Kidney (tissue), 13 donors: ENCODE measurements at regions not wholly inside any gene's neighbourhood (a gene's known extent, or its start where the extent isn't known, plus 50 kb on each side); places are given as distances from the start of the nearest gene placed in this dataset.

Experiments used
- DNase-seq, 5 donors: peaks; one replicate each; pipeline ENCODE4 v3.0.0-alpha.2; 2013 to 2020
- FAIRE-seq: peaks from 2 replicates; lab custom pipeline; 2012; peaks lifted over from hg19 to GRCh38; lab: Jason Lieb, UNC
- H3K27ac ChIP-seq, 2 donors: one replicate each; pipeline ENCODE4 v1.7.0; 2013; ENCODE audit warnings: low read depth in 2 of 2, low read length in 2 of 2, inconsistent platforms in 1 of 2
- H3K27me3 ChIP-seq: one replicate; pipeline ENCODE4 v1.7.1; 2013; ENCODE audit warnings: low read length, inconsistent platforms; ENCODE audit not compliant: control insufficient read depth, insufficient read depth
- H3K36me3 ChIP-seq, 3 donors: one replicate each; pipeline versions ENCODE4 v1.7.0 to v1.7.1; 2013; ENCODE audit warnings: low read length in 3 of 3, control low read depth in 1 of 3, inconsistent platforms in 1 of 3; ENCODE audit not compliant: insufficient read depth in 3 of 3, control insufficient read depth in 2 of 3
- H3K4me1 ChIP-seq, 3 donors: one replicate each; pipeline versions ENCODE4 v1.7.0 to v1.7.1; 2013; ENCODE audit warnings: low read length in 3 of 3, inconsistent platforms in 1 of 3, low read depth in 1 of 3; ENCODE audit not compliant: control insufficient read depth in 2 of 3, insufficient read depth in 2 of 3
- H3K4me3 ChIP-seq, 3 donors: one replicate each; pipeline versions ENCODE4 v1.7.0 to v1.8.1; 2013; ENCODE audit warnings: low read length in 3 of 3, control low read depth in 1 of 3, inconsistent platforms in 1 of 3
- H3K9ac ChIP-seq, 3 donors: one replicate each; pipeline versions ENCODE4 v1.7.0 to v1.7.1; 2013; ENCODE audit warnings: low read length in 3 of 3, control low read depth in 1 of 3, inconsistent platforms in 1 of 3
- H3K9me3 ChIP-seq, 3 donors: one replicate each; pipeline versions ENCODE4 v1.7.0 to v1.7.1; 2013; ENCODE audit warnings: low read length in 3 of 3, control low read depth in 1 of 3, inconsistent platforms in 1 of 3; ENCODE audit not compliant: control insufficient read depth in 2 of 3, insufficient read depth in 1 of 3
- intact Hi-C: fragments of 100-400 bp; cut with DNase I; formaldehyde crosslinking; loops from one replicate; pipeline ENCODE4 v1.11.1; 2022
- TF ChIP-seq, protein P1 (sequence below): IDR thresholded peaks from 3 replicates; pipeline ENCODE4 v1.5.1; 2012; ENCODE audit warnings: mild to moderate bottlenecking, moderate library complexity, borderline replicate concordance; ENCODE audit not compliant: insufficient read depth; ENCODE audit errors: extremely low read depth
- donor health status: control.
- donor health status: control.
- donor health status: control.
- donor health status: control.
- donor health status: control.
- donor health status: DM: yes; HTN: yes; CAD: no.
- donor health status: Normal renal cell carcinoma (clear cell type).

DNA sequence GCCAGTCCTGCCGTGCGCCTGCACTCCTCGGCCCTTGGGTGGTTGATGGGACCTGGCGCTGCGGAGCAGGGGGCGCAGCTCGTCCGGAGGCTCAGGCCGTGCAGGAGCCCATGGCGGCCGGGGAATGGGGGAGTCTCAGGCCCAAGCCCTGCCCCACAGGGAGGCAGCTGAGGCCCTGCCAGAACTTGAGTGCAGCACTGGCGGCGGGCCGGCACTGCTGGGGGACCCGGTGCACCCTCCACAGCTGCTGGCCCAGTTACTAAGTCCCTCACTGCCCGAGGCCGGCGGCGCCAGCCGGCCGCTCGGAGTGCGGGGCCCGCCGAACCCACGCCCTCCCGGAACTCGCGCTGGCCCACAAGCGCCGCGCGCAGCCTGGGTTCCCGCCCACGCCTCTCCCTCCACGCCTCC, 190.9 kb upstream of the MME start:
- peak in 1 of 5 donors; percentile 68 for DNase-seq
- Histone ChIP-seq H3K27ac (no peak overlapping the region), H3K9me3 (no peaks in the 10 kb centered on the region), H3K36me3 (no peaks in the 10 kb centered on the region), H3K9ac (no peak overlapping the region), H3K27me3 (no peaks in the 10 kb centered on the region), H3K4me3 (no peak overlapping the region), H3K4me1 (no peaks in the 10 kb centered on the region)
- FAIRE-seq, result no peak
- TF ChIP-seq, protein P1, sequence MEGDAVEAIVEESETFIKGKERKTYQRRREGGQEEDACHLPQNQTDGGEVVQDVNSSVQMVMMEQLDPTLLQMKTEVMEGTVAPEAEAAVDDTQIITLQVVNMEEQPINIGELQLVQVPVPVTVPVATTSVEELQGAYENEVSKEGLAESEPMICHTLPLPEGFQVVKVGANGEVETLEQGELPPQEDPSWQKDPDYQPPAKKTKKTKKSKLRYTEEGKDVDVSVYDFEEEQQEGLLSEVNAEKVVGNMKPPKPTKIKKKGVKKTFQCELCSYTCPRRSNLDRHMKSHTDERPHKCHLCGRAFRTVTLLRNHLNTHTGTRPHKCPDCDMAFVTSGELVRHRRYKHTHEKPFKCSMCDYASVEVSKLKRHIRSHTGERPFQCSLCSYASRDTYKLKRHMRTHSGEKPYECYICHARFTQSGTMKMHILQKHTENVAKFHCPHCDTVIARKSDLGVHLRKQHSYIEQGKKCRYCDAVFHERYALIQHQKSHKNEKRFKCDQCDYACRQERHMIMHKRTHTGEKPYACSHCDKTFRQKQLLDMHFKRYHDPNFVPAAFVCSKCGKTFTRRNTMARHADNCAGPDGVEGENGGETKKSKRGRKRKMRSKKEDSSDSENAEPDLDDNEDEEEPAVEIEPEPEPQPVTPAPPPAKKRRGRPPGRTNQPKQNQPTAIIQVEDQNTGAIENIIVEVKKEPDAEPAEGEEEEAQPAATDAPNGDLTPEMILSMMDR, result no peak
- intact Hi-C loops, result no loop called here

DNA sequence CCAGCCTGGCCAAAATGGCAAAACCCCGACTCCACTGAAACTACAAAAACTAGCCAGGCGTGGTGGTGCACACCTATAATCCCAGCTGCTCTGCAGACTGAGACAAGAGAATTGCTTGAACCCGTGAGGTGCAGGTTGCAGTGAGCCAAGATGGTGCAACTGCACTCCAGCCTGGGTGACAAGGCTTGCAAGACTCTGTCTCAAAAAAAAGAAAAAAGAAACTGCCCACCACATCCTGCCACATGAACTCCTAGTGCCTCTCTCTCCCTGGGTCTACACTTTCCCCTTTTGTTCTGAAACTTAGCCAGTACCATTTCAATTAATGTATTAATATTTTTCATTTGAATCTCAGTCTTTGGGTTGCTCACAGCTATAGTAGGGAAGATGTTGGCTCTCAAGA, 192.2 kb upstream of the MME start:
- Histone ChIP-seq H3K4me3 (no peak overlapping the region), H3K36me3 (no peaks in the 10 kb centered on the region), H3K27ac (no peak overlapping the region), H3K9ac (no peak overlapping the region), H3K4me1 (no peaks in the 10 kb centered on the region), H3K27me3 (no peaks in the 10 kb centered on the region), H3K9me3 (no peaks in the 10 kb centered on the region)
- no peak for DNase-seq
- TF ChIP-seq, protein P1, result no peak
- FAIRE-seq, result no peak
- intact Hi-C loops, result no loop called here

DNA sequence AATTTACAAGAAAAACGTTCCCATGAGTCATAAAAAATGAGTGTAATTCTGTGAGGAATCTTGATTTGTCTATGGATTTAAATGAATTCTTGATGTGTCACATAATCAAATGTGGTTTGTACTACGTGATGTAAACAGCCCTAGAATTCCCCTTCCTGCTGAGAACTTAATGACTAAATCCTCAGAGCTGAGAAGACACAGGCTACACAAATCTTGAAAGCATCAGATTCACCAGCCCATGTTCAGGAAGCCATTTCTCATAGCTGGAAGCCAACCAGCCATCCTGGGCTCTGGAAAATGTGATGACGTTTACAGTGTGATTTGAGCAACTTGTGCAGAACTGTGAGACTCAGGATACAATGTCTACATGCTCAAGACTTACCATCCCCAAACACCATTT, 193.7 kb upstream of the MME start:
- FAIRE-seq (no peak), DNase-seq (no peak)
- H3K27me3 ChIP-seq, result no peaks in the 10 kb centered on the region
- no peak overlapping the region for H3K27ac ChIP-seq
- H3K9ac ChIP-seq, result no peak overlapping the region
- TF ChIP-seq, protein P1, result no peak
- no peak overlapping the region for H3K4me3 ChIP-seq
- no peaks in the 10 kb centered on the region for H3K9me3 ChIP-seq
- no peaks in the 10 kb centered on the region for H3K36me3 ChIP-seq
- no peaks in the 10 kb centered on the region for H3K4me1 ChIP-seq
- intact Hi-C loops, result no loop called here

DNA sequence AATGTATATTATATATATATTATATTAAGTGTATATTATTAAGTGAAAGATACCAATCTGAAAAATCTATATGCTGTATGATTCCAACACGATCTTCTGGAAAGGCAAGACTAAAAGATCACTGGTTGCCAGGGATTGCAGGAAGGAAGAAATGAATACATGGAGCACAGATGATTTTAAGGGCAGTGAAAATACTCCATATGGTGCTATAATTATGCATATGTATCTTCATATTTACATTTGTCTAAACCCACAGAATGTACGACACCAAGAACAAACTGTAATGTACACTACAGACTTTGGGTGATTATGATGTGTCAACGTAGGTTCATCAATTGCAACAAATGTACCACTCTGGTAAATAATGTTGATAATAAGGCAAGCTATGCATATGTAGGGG, 194.7 kb upstream of the MME start:
- intact Hi-C loops, result no loop called here
- no peak overlapping the region for H3K4me3 ChIP-seq
- FAIRE-seq, result no peak

More for the DNA sequence above, 194.7 kb upstream of the MME start:
- H3K9ac ChIP-seq, result no peak overlapping the region
- no peaks in the 10 kb centered on the region for H3K4me1 ChIP-seq
- no peaks in the 10 kb centered on the region for H3K9me3 ChIP-seq
- TF ChIP-seq, protein P1, result no peak
- H3K27me3 ChIP-seq, result no peaks in the 10 kb centered on the region
- DNase-seq, result no peak
- no peaks in the 10 kb centered on the region for H3K36me3 ChIP-seq
- H3K27ac ChIP-seq, result no peak overlapping the region
